Upper lobe of left lung (tissue), 6 donors: ENCODE measurements at regions not wholly inside any gene's neighbourhood (a gene's known extent, or its start where the extent isn't known, plus 50 kb on each side); places are given as distances from the start of the nearest gene placed in this dataset.

Experiments
- ATAC-seq, 2 donors: fragments of 200-7000 bp; cut with Tn5 transposase; one replicate each; pipeline ENCODE4 v1.9.1; 2022; ENCODE audit warnings: mild to moderate bottlenecking in 2 of 2, moderate library complexity in 2 of 2; ENCODE audit not compliant: low FRiP score in 2 of 2
- DNase-seq, 2 donors: peaks; one replicate each; pipeline ENCODE4 v3.0.0-alpha.2; 2019 to 2020
- H3K27ac ChIP-seq, 4 donors: fragments of 200-600 bp; sonication (generic); one replicate each; pipeline ENCODE4 v1.5.1; 2016 to 2019
- H3K27me3 ChIP-seq, 4 donors: fragments of 200-600 bp; sonication (generic); one replicate each; pipeline ENCODE4 v1.5.1; 2017 to 2019
- H3K36me3 ChIP-seq, 4 donors: fragments of 200-600 bp; sonication (generic); one replicate each; pipeline ENCODE4 v1.5.1; 2016 to 2019
- H3K4me1 ChIP-seq, 4 donors: fragments of 200-600 bp; sonication (generic); one replicate each; pipeline ENCODE4 v1.5.1; 2018 to 2019
- H3K4me3 ChIP-seq, 4 donors: fragments of 200-600 bp; sonication (generic); one replicate each; pipeline ENCODE4 v1.5.1; 2017 to 2019; ENCODE audit warnings: mild to moderate bottlenecking in 2 of 4, moderate library complexity in 1 of 4
- H3K9me3 ChIP-seq, 4 donors: fragments of 200-600 bp; sonication (generic); one replicate each; pipeline ENCODE4 v1.5.1; 2018 to 2019
- EP300 ChIP-seq, 4 donors: sonication (generic); formaldehyde crosslinking; IDR thresholded peaks; one replicate each; pipeline ENCODE4 v1.5.1; 2017; ENCODE audit warnings: antibody characterized with exemption in 4 of 4, control low read depth in 2 of 4
- POLR2A ChIP-seq, 4 donors: fragments of 450-650 bp; IDR thresholded peaks; one replicate each; pipeline ENCODE4 v1.5.1; 2016 to 2017; ENCODE audit warnings: antibody characterized with exemption in 4 of 4, mild to moderate bottlenecking in 2 of 4
- POLR2AphosphoS5 ChIP-seq, 2 donors: sonication (generic); formaldehyde crosslinking; IDR thresholded peaks; one replicate each; pipeline ENCODE4 v1.5.1; 2017; ENCODE audit warnings: antibody characterized with exemption in 2 of 2
- WGBS, 2 donors: methylation state at CpG; one replicate each; pipeline ENCODE4 v1.1.5; 2017 to 2018; 5-methylcytosine and 5-hydroxymethylcytosine counted together
- TF ChIP-seq, protein P1 (sequence below), 6 experiments: fragments of 450-650 bp in 4 of 6; fragments of 200-600 bp in 2 of 6; sonication (generic) in 2 of 6; IDR thresholded peaks; one replicate each; pipeline ENCODE4 v1.5.1; 2016 to 2019; ENCODE audit warnings: antibody characterized with exemption in 6 of 6
- donor health status: DM: no; HTN: no; CAD: no; lungs with moderate emphysema.
- donor health status: DM: no; HTN: yes; CAD: no; lungs with severe emphysema.

DNA sequence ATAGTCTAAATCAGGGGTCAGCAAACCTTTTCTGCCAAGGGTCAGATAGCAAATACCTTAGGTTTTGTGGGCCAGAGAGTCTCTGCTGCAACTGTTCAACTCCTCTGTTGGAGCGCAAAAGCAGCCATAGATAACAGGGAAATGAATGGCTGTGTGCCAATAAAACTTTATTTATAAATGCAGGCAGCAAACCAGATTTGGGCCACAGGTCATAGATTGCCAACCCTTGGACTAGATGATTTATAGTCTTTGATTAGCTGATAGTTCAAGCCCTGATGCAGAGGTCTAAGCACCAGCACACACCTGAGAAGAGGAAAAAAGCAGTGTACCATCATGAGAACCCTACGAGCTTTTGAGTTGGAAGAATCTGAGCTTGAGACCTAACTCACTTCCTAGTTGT, 86.0 kb upstream of the DYNLRB2 start:
- H3K9me3 ChIP-seq = no peaks in the 10 kb centered on the region
- WGBS, 2 donors = 85% methylated on average over 2 of the region's 2 CpGs
- no peaks in the 10 kb centered on the region for H3K4me1 ChIP-seq
- H3K36me3 ChIP-seq = no peaks in the 10 kb centered on the region
- no peaks in the 10 kb centered on the region for H3K27me3 ChIP-seq
- TF ChIP-seq, protein P1, sequence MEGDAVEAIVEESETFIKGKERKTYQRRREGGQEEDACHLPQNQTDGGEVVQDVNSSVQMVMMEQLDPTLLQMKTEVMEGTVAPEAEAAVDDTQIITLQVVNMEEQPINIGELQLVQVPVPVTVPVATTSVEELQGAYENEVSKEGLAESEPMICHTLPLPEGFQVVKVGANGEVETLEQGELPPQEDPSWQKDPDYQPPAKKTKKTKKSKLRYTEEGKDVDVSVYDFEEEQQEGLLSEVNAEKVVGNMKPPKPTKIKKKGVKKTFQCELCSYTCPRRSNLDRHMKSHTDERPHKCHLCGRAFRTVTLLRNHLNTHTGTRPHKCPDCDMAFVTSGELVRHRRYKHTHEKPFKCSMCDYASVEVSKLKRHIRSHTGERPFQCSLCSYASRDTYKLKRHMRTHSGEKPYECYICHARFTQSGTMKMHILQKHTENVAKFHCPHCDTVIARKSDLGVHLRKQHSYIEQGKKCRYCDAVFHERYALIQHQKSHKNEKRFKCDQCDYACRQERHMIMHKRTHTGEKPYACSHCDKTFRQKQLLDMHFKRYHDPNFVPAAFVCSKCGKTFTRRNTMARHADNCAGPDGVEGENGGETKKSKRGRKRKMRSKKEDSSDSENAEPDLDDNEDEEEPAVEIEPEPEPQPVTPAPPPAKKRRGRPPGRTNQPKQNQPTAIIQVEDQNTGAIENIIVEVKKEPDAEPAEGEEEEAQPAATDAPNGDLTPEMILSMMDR (IDR thresholded peaks at IDR 0.05) = no peak
- TF ChIP-seq POLR2A (IDR thresholded peaks at IDR 0.05) (no peak), POLR2AphosphoS5 (IDR thresholded peaks at IDR 0.05) (no peak), EP300 (IDR thresholded peaks at IDR 0.05) (no peak)
- no peak overlapping the region for H3K4me3 ChIP-seq
- H3K27ac ChIP-seq = no peak overlapping the region
- ATAC-seq (no peak), DNase-seq (no peak)

DNA sequence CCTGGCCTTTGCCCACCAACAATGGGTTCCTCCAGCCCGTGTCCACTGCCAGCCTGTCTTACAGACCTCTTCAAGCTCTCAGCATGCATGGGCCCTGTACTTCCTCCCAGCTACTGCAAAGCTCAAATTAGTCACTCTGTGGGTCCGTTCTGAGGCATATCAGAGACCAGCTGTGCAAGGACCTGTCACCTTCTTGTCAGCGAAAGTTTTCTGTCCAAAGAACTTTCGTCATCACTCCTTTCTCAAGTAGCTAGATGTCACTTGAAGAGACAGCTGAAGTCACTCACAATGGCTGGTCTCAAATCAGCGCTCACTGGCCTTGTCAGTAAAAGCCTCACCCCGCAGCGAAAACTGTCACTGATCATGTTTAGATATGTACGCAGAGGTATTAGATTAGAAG, 91.4 kb upstream of the DYNLRB2 start:
- Histone ChIP-seq H3K4me3 (no peak overlapping the region), H3K27me3 (no peaks in the 10 kb centered on the region), H3K27ac (no peak overlapping the region), H3K9me3 (no peaks in the 10 kb centered on the region), H3K36me3 (no peaks in the 10 kb centered on the region), H3K4me1 (no peaks in the 10 kb centered on the region)
- ATAC-seq (no peak), DNase-seq (no peak)
- TF ChIP-seq POLR2A (IDR thresholded peaks at IDR 0.05) = no peak
- TF ChIP-seq, protein P1 (IDR thresholded peaks at IDR 0.05) = no peak
- no peak for TF ChIP-seq EP300 (IDR thresholded peaks at IDR 0.05)
- no peak for TF ChIP-seq POLR2AphosphoS5 (IDR thresholded peaks at IDR 0.05)
- WGBS, 2 donors = 71% methylated on average over 5 to 8 of the region's 8 CpGs

DNA sequence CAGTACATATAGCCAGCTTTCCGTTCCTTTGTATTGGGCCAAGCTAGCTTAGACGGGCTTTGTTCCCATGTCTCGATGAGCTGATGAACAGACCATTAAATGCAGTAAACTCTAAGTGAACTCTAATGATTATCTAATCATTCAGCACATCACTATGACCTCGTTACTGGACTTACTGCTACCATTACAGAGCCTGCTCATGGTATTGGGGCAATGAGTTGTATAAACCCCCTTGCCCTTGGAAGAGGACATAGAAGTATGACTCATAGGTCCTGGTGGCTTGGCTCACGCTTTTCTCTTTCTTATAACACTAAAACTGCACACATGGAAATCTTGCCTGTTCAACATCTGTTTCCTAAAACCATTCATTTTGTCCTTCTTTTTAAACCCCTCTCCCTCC, 93.6 kb upstream of the DYNLRB2 start:
- H3K27ac ChIP-seq = no peak overlapping the region
- H3K4me3 ChIP-seq = no peak overlapping the region
- no peaks in the 10 kb centered on the region for H3K27me3 ChIP-seq
- DNase-seq (no peak), ATAC-seq (peak in 1 of 2 donors; percentile 50)
- H3K4me1 ChIP-seq = no peaks in the 10 kb centered on the region
- H3K9me3 ChIP-seq = no peaks in the 10 kb centered on the region
- WGBS, 2 donors = 81 to 83% methylated on average over 5 of the region's 5 CpGs
- TF ChIP-seq, protein P1 (IDR thresholded peaks at IDR 0.05) = no peak
- TF ChIP-seq POLR2A (IDR thresholded peaks at IDR 0.05) (no peak), POLR2AphosphoS5 (IDR thresholded peaks at IDR 0.05) (no peak), EP300 (IDR thresholded peaks at IDR 0.05) (no peak)
- no peaks in the 10 kb centered on the region for H3K36me3 ChIP-seq

DNA sequence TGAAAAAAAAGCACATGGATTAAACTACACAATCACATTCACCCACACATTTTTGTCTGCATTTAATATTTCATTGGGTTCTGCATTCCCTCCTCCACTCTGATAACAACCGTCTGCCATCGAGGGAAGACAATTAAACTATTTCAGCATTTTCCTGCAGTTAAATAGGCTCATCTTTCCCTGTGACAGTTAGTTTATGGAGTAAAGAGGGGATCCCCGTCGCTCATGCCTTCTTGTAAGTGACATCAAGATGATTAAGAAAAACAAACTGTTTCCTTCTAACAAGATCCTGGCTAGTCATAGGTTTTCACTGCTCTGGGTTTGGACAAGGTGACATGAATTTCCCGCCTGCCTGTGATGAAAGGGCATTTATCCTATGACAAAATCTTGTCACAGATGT, 98.0 kb upstream of the DYNLRB2 start:
- no peaks in the 10 kb centered on the region for H3K27me3 ChIP-seq
- no peak overlapping the region for H3K27ac ChIP-seq
- no peaks in the 10 kb centered on the region for H3K9me3 ChIP-seq
- ATAC-seq (no peak), DNase-seq (no peak)
- WGBS, 2 donors = 37 to 56% methylated on average over 5 of the region's 5 CpGs
- H3K4me1 ChIP-seq = no peaks in the 10 kb centered on the region
- no peaks in the 10 kb centered on the region for H3K36me3 ChIP-seq
- no peak overlapping the region for H3K4me3 ChIP-seq
- TF ChIP-seq EP300 (IDR thresholded peaks at IDR 0.05) (no peak), POLR2A (IDR thresholded peaks at IDR 0.05) (no peak), POLR2AphosphoS5 (IDR thresholded peaks at IDR 0.05) (no peak)
- TF ChIP-seq, protein P1 (IDR thresholded peaks at IDR 0.05) = no peak

DNA sequence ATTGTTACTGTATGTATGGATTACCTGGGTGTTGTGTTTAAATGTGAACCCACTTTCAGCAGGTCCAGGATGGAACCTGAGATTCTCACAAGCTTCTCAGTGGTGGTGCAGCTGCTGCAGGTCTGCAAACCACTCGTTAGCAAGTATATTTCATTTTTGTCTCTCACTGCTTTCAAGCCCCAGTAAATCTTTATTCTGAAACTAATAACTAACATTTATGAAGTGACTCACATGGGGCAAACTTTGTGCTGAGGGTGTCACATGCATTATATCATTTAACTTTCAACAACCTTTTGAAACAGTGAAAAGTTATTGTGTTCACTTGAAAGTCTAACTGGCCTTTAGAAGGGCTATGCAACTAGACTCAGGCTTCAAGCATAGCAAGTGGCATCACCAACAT, 98.9 kb upstream of the DYNLRB2 start:
- Histone ChIP-seq H3K4me3 (no peak overlapping the region), H3K9me3 (no peaks in the 10 kb centered on the region), H3K36me3 (no peaks in the 10 kb centered on the region), H3K27me3 (no peaks in the 10 kb centered on the region), H3K27ac (no peak overlapping the region), H3K4me1 (no peaks in the 10 kb centered on the region)
- no peak for DNase-seq
- WGBS, 2 donors = 66 to 75% methylated on average over 1 of the region's 1 CpG
- ATAC-seq = no peak
- TF ChIP-seq, protein P1 (IDR thresholded peaks at IDR 0.05) = no peak
- TF ChIP-seq POLR2AphosphoS5 (IDR thresholded peaks at IDR 0.05) (no peak), POLR2A (IDR thresholded peaks at IDR 0.05) (no peak), EP300 (IDR thresholded peaks at IDR 0.05) (no peak)
